ENCODE measurements at regions not wholly inside any gene's neighbourhood (a gene's known extent, or its start where the extent isn't known, plus 50 kb on each side); places are given as distances from the start of the nearest gene placed in this dataset.

GRCh38 chr2:236674646-236675045 lies 105.0 kb downstream of the ACKR3 start:
- H3K9me3 Mint-ChIP-seq (ENCODE audit: low read depth), result no peaks in the 10 kb centered on the region
- peaks cover 6% of the 10 kb centered on the region for H3K27me3 Mint-ChIP-seq
- H3K27ac Mint-ChIP-seq, result no peak overlapping the region
- H3K36me3 Mint-ChIP-seq, result no peaks in the 10 kb centered on the region
- no peak overlapping the region for H3K4me3 Mint-ChIP-seq
- no peaks in the 10 kb centered on the region for H3K4me1 Mint-ChIP-seq (ENCODE audit: low read depth)

- H3K4me3 Mint-ChIP-seq, result no peak overlapping the region
- no peak overlapping the region for H3K27ac Mint-ChIP-seq
- no peaks in the 10 kb centered on the region for H3K4me1 Mint-ChIP-seq (ENCODE audit: low read depth)
- H3K9me3 Mint-ChIP-seq (ENCODE audit: low read depth), result no peaks in the 10 kb centered on the region
- no peaks in the 10 kb centered on the region for H3K36me3 Mint-ChIP-seq
- peaks cover 6% of the 10 kb centered on the region for H3K27me3 Mint-ChIP-seq
Measured at GRCh38 chr2:236675051-236675450, 105.4 kb downstream of the ACKR3 start.

GRCh38 chr2:236675526-236675925 lies 105.9 kb downstream of the ACKR3 start:
- Mint-ChIP-seq H3K27ac (no peak overlapping the region), H3K4me3 (no peak overlapping the region), H3K27me3 (peaks cover 6% of the 10 kb centered on the region), H3K36me3 (no peaks in the 10 kb centered on the region), H3K9me3 (ENCODE audit: low read depth) (no peaks in the 10 kb centered on the region), H3K4me1 (ENCODE audit: low read depth) (no peaks in the 10 kb centered on the region)

GRCh38 chr2:236676136-236676873 lies 106.7 kb downstream of the ACKR3 start:
- Mint-ChIP-seq H3K36me3 (no peaks in the 10 kb centered on the region), H3K27me3 (peaks cover 6% of the 10 kb centered on the region), H3K9me3 (ENCODE audit: low read depth) (no peaks in the 10 kb centered on the region), H3K27ac (no peak overlapping the region), H3K4me1 (ENCODE audit: low read depth) (no peaks in the 10 kb centered on the region), H3K4me3 (no peak overlapping the region)

GRCh38 chr2:236677368-236677767 lies 107.7 kb downstream of the ACKR3 start:
- Mint-ChIP-seq H3K27ac (no peak overlapping the region), H3K36me3 (no peaks in the 10 kb centered on the region), H3K4me3 (no peak overlapping the region), H3K4me1 (ENCODE audit: low read depth) (no peaks in the 10 kb centered on the region), H3K27me3 (peaks cover 8% of the 10 kb centered on the region), H3K9me3 (ENCODE audit: low read depth) (no peaks in the 10 kb centered on the region)

- no peaks in the 10 kb centered on the region for H3K36me3 Mint-ChIP-seq
- no peaks in the 10 kb centered on the region for H3K4me1 Mint-ChIP-seq (ENCODE audit: low read depth)
- H3K27ac Mint-ChIP-seq, result no peak overlapping the region
- H3K4me3 Mint-ChIP-seq, result no peak overlapping the region
- H3K9me3 Mint-ChIP-seq (ENCODE audit: low read depth), result no peaks in the 10 kb centered on the region
- H3K27me3 Mint-ChIP-seq, result peaks cover 5% of the 10 kb centered on the region
Measured at GRCh38 chr2:236678307-236678975, 108.8 kb downstream of the ACKR3 start.

GRCh38 chr2:236679884-236680860 lies 110.5 kb downstream of the ACKR3 start:
- no peaks in the 10 kb centered on the region for H3K4me1 Mint-ChIP-seq (ENCODE audit: low read depth)
- peaks cover 6% of the 10 kb centered on the region for H3K27me3 Mint-ChIP-seq
- H3K36me3 Mint-ChIP-seq, result no peaks in the 10 kb centered on the region
- no peak overlapping the region for H3K27ac Mint-ChIP-seq
- H3K4me3 Mint-ChIP-seq, result no peak overlapping the region
- no peaks in the 10 kb centered on the region for H3K9me3 Mint-ChIP-seq (ENCODE audit: low read depth)

- peaks cover 4% of the 10 kb centered on the region for H3K27me3 Mint-ChIP-seq
Measured at GRCh38 chr2:236682651-236683422, 113.2 kb downstream of the ACKR3 start.

GRCh38 chr2:236684504-236685256 lies 115.1 kb downstream of the ACKR3 start:
- H3K4me3 Mint-ChIP-seq, result no peak overlapping the region
- H3K9me3 Mint-ChIP-seq (ENCODE audit: low read depth), result no peaks in the 10 kb centered on the region
- peaks cover 6% of the 10 kb centered on the region for H3K27me3 Mint-ChIP-seq
- H3K27ac Mint-ChIP-seq, result no peak overlapping the region
- H3K36me3 Mint-ChIP-seq, result no peaks in the 10 kb centered on the region
- no peaks in the 10 kb centered on the region for H3K4me1 Mint-ChIP-seq (ENCODE audit: low read depth)

More at GRCh38 chr2:236682651-236683422, 113.2 kb downstream of the ACKR3 start:
- Mint-ChIP-seq H3K9me3 (ENCODE audit: low read depth) (no peaks in the 10 kb centered on the region), H3K4me3 (no peak overlapping the region), H3K27ac (no peak overlapping the region), H3K36me3 (no peaks in the 10 kb centered on the region), H3K4me1 (ENCODE audit: low read depth) (no peaks in the 10 kb centered on the region)

- Mint-ChIP-seq H3K4me3 (no peak overlapping the region), H3K27me3 (peaks cover 6% of the 10 kb centered on the region), H3K27ac (no peak overlapping the region), H3K36me3 (no peaks in the 10 kb centered on the region), H3K4me1 (ENCODE audit: low read depth) (no peaks in the 10 kb centered on the region), H3K9me3 (ENCODE audit: low read depth) (no peaks in the 10 kb centered on the region)
Measured at GRCh38 chr2:236685361-236685760, 115.7 kb downstream of the ACKR3 start.

- no peaks in the 10 kb centered on the region for H3K9me3 Mint-ChIP-seq (ENCODE audit: low read depth)
- no peak overlapping the region for H3K4me3 Mint-ChIP-seq
- H3K27ac Mint-ChIP-seq, result no peak overlapping the region
- no peaks in the 10 kb centered on the region for H3K36me3 Mint-ChIP-seq
- H3K27me3 Mint-ChIP-seq, result peaks cover 8% of the 10 kb centered on the region
- H3K4me1 Mint-ChIP-seq (ENCODE audit: low read depth), result no peaks in the 10 kb centered on the region
Measured at GRCh38 chr2:236685979-236686520, 116.4 kb downstream of the ACKR3 start.

GRCh38 chr2:236686561-236686960 lies 116.9 kb downstream of the ACKR3 start:
- Mint-ChIP-seq H3K4me3 (no peak overlapping the region), H3K27ac (no peak overlapping the region), H3K9me3 (ENCODE audit: low read depth) (no peaks in the 10 kb centered on the region), H3K36me3 (no peaks in the 10 kb centered on the region), H3K27me3 (peaks cover 8% of the 10 kb centered on the region), H3K4me1 (ENCODE audit: low read depth) (no peaks in the 10 kb centered on the region)

- peaks cover 6% of the 10 kb centered on the region for H3K27me3 Mint-ChIP-seq
- H3K27ac Mint-ChIP-seq, result no peak overlapping the region
- no peaks in the 10 kb centered on the region for H3K4me1 Mint-ChIP-seq (ENCODE audit: low read depth)
- H3K36me3 Mint-ChIP-seq, result no peaks in the 10 kb centered on the region
- no peak overlapping the region for H3K4me3 Mint-ChIP-seq
- no peaks in the 10 kb centered on the region for H3K9me3 Mint-ChIP-seq (ENCODE audit: low read depth)
Measured at GRCh38 chr2:236687296-236687965, 117.8 kb downstream of the ACKR3 start.
